ENCODE measurements at regions not wholly inside any gene's neighbourhood (a gene's known extent, or its start where the extent isn't known, plus 50 kb on each side); places are given as distances from the start of the nearest gene placed in this dataset.

DNA sequence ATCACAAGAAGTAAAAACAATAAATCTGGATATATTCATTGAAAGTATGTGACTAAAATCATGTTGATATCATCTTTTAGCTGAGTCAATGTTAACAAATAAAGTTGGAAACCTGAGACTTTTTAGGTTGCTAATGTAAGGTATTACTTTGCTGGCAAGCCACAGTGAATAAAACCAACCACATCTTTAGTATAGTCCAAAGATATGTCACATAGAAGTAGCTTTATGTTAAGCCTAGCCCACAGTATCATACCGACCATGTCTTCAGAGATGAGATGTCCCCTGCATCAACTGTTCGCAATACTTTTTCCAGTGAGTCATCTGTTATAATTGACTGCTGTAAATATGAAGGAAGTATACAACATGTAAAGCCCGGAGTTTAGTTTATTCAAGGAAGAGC, 107.6 kb upstream of the MCHR2 start:
- no peaks in the 10 kb centered on the region for H4K20me1 ChIP-seq (ENCODE audit: control insufficient read depth, insufficient read depth, low read length, poor library complexity, severe bottlenecking)
- no peak overlapping the region for H2AFZ ChIP-seq (ENCODE audit: insufficient read depth, low read depth, low read length, poor library complexity, severe bottlenecking)
- no peaks in the 10 kb centered on the region for H3K9me3 Mint-ChIP-seq (ENCODE audit: insufficient read depth)
- peaks cover 0 to under 1% (median 0%) of the 10 kb centered on the region in 4 experiments for H3K27me3 ChIP-seq (replicated peaks in 1 of 4; ENCODE audit: control extremely low read depth in 1 of 4, control insufficient read depth in 3 of 4, insufficient read depth in 4 of 4, low read length in 3 of 4)
- peaks cover 18% of the 10 kb centered on the region for H3K27me3 Mint-ChIP-seq
- no peak overlapping the region for H3K27ac ChIP-seq (ENCODE audit: low read length in 2 of 2)
- H3K4me3 ChIP-seq (ENCODE audit: control extremely low read depth in 1 of 5, extremely low read depth in 1 of 5, insufficient read depth in 1 of 5, low read depth in 2 of 5, low read length in 4 of 5) = no peak overlapping the region
- no peaks in the 10 kb centered on the region for H3K36me3 ChIP-seq (replicated peaks in 1 of 2; ENCODE audit: control extremely low read depth in 1 of 2, control insufficient read depth in 1 of 2, extremely low read depth in 1 of 2, insufficient read depth in 2 of 2, low read length in 1 of 2)
- ChIA-PET CTCF (interaction anchor here (0.9 kb wide), 1 partner anchor 10 kb away, joined by 3 read pairs; no protein-coding TSS in a partner anchor), POLR2A (no interaction called here)
- TF ChIP-seq, protein P1, sequence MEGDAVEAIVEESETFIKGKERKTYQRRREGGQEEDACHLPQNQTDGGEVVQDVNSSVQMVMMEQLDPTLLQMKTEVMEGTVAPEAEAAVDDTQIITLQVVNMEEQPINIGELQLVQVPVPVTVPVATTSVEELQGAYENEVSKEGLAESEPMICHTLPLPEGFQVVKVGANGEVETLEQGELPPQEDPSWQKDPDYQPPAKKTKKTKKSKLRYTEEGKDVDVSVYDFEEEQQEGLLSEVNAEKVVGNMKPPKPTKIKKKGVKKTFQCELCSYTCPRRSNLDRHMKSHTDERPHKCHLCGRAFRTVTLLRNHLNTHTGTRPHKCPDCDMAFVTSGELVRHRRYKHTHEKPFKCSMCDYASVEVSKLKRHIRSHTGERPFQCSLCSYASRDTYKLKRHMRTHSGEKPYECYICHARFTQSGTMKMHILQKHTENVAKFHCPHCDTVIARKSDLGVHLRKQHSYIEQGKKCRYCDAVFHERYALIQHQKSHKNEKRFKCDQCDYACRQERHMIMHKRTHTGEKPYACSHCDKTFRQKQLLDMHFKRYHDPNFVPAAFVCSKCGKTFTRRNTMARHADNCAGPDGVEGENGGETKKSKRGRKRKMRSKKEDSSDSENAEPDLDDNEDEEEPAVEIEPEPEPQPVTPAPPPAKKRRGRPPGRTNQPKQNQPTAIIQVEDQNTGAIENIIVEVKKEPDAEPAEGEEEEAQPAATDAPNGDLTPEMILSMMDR (IDR thresholded peaks at IDR 0.05) = no peak
- no peak for TF ChIP-seq EZH2 (IDR thresholded peaks at IDR 0.05; ENCODE audit: borderline replicate concordance, insufficient read depth, low read depth, low read length, poor library complexity, severe bottlenecking)
- WGBS (ENCODE audit: insufficient coverage) = 90% methylated on average over 2 of the region's 3 CpGs
- H3K4me1 Mint-ChIP-seq = no peaks in the 10 kb centered on the region
- no peak overlapping the region for H3K27ac Mint-ChIP-seq
- intact Hi-C loops (cut with micrococcal nuclease) = no loop called here
- no peaks in the 10 kb centered on the region for H3K79me2 ChIP-seq (ENCODE audit: control insufficient read depth, insufficient read depth, low read length)
- DNase-seq = no peak
- no peak overlapping the region for H3K4me2 ChIP-seq (replicated peaks; ENCODE audit: low read depth, low read length, poor library complexity, severe bottlenecking)
- no peaks in the 10 kb centered on the region for H3K9me3 ChIP-seq (ENCODE audit: control extremely low read depth in 1 of 3, control insufficient read depth in 2 of 3, insufficient read depth in 1 of 3, low read length in 2 of 3)
- no peaks in the 10 kb centered on the region for H3K4me1 ChIP-seq (ENCODE audit: control insufficient read depth in 2 of 2, insufficient read depth in 2 of 2, low read length in 2 of 2)
- no peak for ATAC-seq (ENCODE audit: low read depth)
- H3K4me3 Mint-ChIP-seq = no peak overlapping the region
- H3K9ac ChIP-seq (ENCODE audit: low read length) = no peak overlapping the region

DNA sequence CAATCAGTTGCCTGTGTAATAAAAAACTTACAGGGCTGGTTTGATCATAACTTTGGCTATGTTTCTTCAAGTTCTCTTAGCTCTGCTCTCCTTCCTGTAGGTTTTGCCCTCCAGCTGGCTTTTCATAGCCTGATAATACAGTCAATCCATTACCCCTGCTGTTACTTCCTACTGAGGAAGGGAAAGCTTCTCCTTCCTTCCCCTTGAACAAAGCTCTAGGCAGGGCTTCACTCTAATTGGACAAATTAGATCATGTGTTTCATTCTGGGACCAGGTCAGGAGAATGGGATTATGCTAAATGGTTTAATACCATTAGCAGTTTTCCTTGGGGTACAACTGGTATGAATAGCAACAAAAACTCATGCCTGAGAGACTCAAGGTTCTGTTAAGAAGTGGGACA, 106.8 kb upstream of the MCHR2 start:
- intact Hi-C loops (cut with micrococcal nuclease) = no loop called here
- Mint-ChIP-seq H3K4me3 (no peak overlapping the region), H3K27ac (no peak overlapping the region), H3K27me3 (peaks cover 12% of the 10 kb centered on the region), H3K4me1 (no peaks in the 10 kb centered on the region), H3K9me3 (ENCODE audit: insufficient read depth) (no peaks in the 10 kb centered on the region)
- H3K9ac ChIP-seq (ENCODE audit: low read length) = no peak overlapping the region
- H3K4me1 ChIP-seq (ENCODE audit: control insufficient read depth in 2 of 2, insufficient read depth in 2 of 2, low read length in 2 of 2) = no peaks in the 10 kb centered on the region
- H3K27ac ChIP-seq (ENCODE audit: low read length in 2 of 2) = no peak overlapping the region
- no peaks in the 10 kb centered on the region for H3K79me2 ChIP-seq (ENCODE audit: control insufficient read depth, insufficient read depth, low read length)
- no peaks in the 10 kb centered on the region for H4K20me1 ChIP-seq (ENCODE audit: control insufficient read depth, insufficient read depth, low read length, poor library complexity, severe bottlenecking)
- ATAC-seq (ENCODE audit: low read depth) = no peak
- H3K9me3 ChIP-seq (ENCODE audit: control extremely low read depth in 1 of 3, control insufficient read depth in 2 of 3, insufficient read depth in 1 of 3, low read length in 2 of 3) = no peaks in the 10 kb centered on the region
- TF ChIP-seq EZH2 (IDR thresholded peaks at IDR 0.05; ENCODE audit: borderline replicate concordance, insufficient read depth, low read depth, low read length, poor library complexity, severe bottlenecking) = no peak
- TF ChIP-seq, protein P1 (IDR thresholded peaks at IDR 0.05) = no peak
- H2AFZ ChIP-seq (ENCODE audit: insufficient read depth, low read depth, low read length, poor library complexity, severe bottlenecking) = no peak overlapping the region
- H3K4me3 ChIP-seq (ENCODE audit: control extremely low read depth in 1 of 5, extremely low read depth in 1 of 5, insufficient read depth in 1 of 5, low read depth in 2 of 5, low read length in 4 of 5) = no peak overlapping the region
- H3K4me2 ChIP-seq (replicated peaks; ENCODE audit: low read depth, low read length, poor library complexity, severe bottlenecking) = no peak overlapping the region
- POLR2A ChIA-PET = no interaction called here
- no peak for DNase-seq
- no peaks in the 10 kb centered on the region for H3K27me3 ChIP-seq (replicated peaks in 1 of 4; ENCODE audit: control extremely low read depth in 1 of 4, control insufficient read depth in 3 of 4, insufficient read depth in 4 of 4, low read length in 3 of 4)
- no peaks in the 10 kb centered on the region for H3K36me3 ChIP-seq (replicated peaks in 1 of 2; ENCODE audit: control extremely low read depth in 1 of 2, control insufficient read depth in 1 of 2, extremely low read depth in 1 of 2, insufficient read depth in 2 of 2, low read length in 1 of 2)
- CTCF ChIA-PET = interaction anchor here (1.6 kb wide), 1 partner anchor 18 kb away, joined by 4 read pairs; no protein-coding TSS in a partner anchor
